K562 (cell line): ENCODE measurements at regions not wholly inside any gene's neighbourhood (a gene's known extent, or its start where the extent isn't known, plus 50 kb on each side); places are given as distances from the start of the nearest gene placed in this dataset.

ENCODE experiments used
- ATAC-seq: fragments of 200-7000 bp; cut with Tn5 transposase; 3 replicates; pipeline ENCODE4 v1.9.1; 2020; ENCODE audit warnings: moderate library complexity
- BruUV-seq: library from RNA; stranded (reverse); fragments of 400-500 nt; replicated peaks from 2 replicates; lab custom pipeline; 2021; lab: Mats Ljungman, UMichigan
- CTCF ChIA-PET: fragments of 300-600 bp; formaldehyde crosslinking; extraction: SDS; loops from one replicate; lab custom pipeline; 2021; ENCODE audit warnings: low intra/inter-chr PET ratio; lab: Yijun Ruan, JAX
- POLR2A ChIA-PET: fragments of 300-600, 350-650 bp; sonication (Branson Sonifier 250); formaldehyde crosslinking; extraction: SDS; loops from one replicate; lab custom pipeline; 2021; ENCODE audit warnings: antibody characterized with exemption, inconsistent platforms; lab: Yijun Ruan, JAX
- DNase-seq, 4 experiments: peaks; one replicate each; pipeline versions ENCODE4 v3.0.0 to v3.0.0-alpha.2; 2011 to 2018; ENCODE audit warnings: low spot score in 3 of 4, mixed read lengths in 3 of 4; ENCODE audit errors: extremely low read depth in 1 of 4
- FAIRE-seq: peaks from 2 replicates; lab custom pipeline; 2011; peaks lifted over from hg19 to GRCh38; lab: Jason Lieb, UNC
- H2AFZ ChIP-seq: 2 replicates; pipeline ENCODE4 v1.6.0; 2011; ENCODE audit warnings: low read depth, low read length, control low read depth, inconsistent platforms
- H3K27ac ChIP-seq: fragments of 200-600 bp; 3 replicates; pipeline ENCODE4 v1.8.0; 2011; ENCODE audit warnings: low read depth, mild to moderate bottlenecking, control low read depth, inconsistent platforms, low read length, moderate library complexity, mixed read lengths; ENCODE audit errors: extremely low read depth
- H3K27me3 ChIP-seq, 2 experiments: fragments of 300-600 bp in 1 of 2; 2 replicates in 1 of 2; 3 replicates in 1 of 2; pipeline versions ENCODE4 v1.6.0 to v1.8.0; 2011; ENCODE audit warnings: inconsistent platforms in 2 of 2, low read length in 2 of 2, mild to moderate bottlenecking in 1 of 2, mixed read lengths in 1 of 2, moderate library complexity in 1 of 2; ENCODE audit not compliant: control insufficient read depth in 2 of 2, insufficient read depth in 2 of 2
- H3K36me3 ChIP-seq: fragments of 300-600 bp; 3 replicates; pipeline ENCODE4 v1.8.0; 2011; ENCODE audit warnings: mild to moderate bottlenecking, low read length, inconsistent platforms; ENCODE audit not compliant: control insufficient read depth, insufficient read depth
- H3K4me1 ChIP-seq, 2 experiments: fragments of 200-600 bp in 1 of 2; replicated peaks in 1 of 2; 2 replicates in 1 of 2; 3 replicates in 1 of 2; pipeline versions ENCODE4 v1.5.1 to v1.8.0; 2011; ENCODE audit warnings: inconsistent platforms in 2 of 2, low read length in 2 of 2, mild to moderate bottlenecking in 1 of 2, mixed read lengths in 1 of 2, moderate library complexity in 1 of 2; ENCODE audit not compliant: control insufficient read depth in 2 of 2, insufficient read depth in 2 of 2
- H3K4me2 ChIP-seq: 2 replicates; pipeline ENCODE4 v1.6.1; 2011; ENCODE audit warnings: low read length, control low read depth, inconsistent platforms, mixed read lengths; ENCODE audit not compliant: insufficient read depth
- H3K4me3 ChIP-seq: fragments of 200-600 bp; sonication (generic), shearing (Covaris generic); 2 replicates; pipeline ENCODE4 v1.5.1; 2016; ENCODE audit warnings: control low read depth, inconsistent platforms
- H3K79me2 ChIP-seq: fragments of 200-600 bp; 3 replicates; pipeline ENCODE4 v1.8.0; 2011; ENCODE audit warnings: low read length, inconsistent platforms; ENCODE audit not compliant: control insufficient read depth, insufficient read depth
- H3K9ac ChIP-seq, 2 experiments: 2 replicates each; pipeline versions ENCODE4 v1.6.0 to v1.6.1; 2011; ENCODE audit warnings: low read depth in 2 of 2, low read length in 2 of 2, control low read depth in 1 of 2, inconsistent platforms in 1 of 2, mild to moderate bottlenecking in 1 of 2, mixed read lengths in 1 of 2; ENCODE audit not compliant: insufficient read depth in 1 of 2
- H3K9me1 ChIP-seq: one replicate; pipeline ENCODE4 v1.6.0; 2011; ENCODE audit warnings: inconsistent platforms, mild to moderate bottlenecking, low read length, moderate library complexity; ENCODE audit not compliant: control insufficient read depth, insufficient read depth
- H3K9me3 ChIP-seq: replicated peaks from 2 replicates; pipeline ENCODE4 v1.5.1; 2011; ENCODE audit warnings: low read depth, low read length, inconsistent platforms; ENCODE audit not compliant: control insufficient read depth, insufficient read depth
- H4K20me1 ChIP-seq: replicated peaks from 2 replicates; pipeline ENCODE4 v1.6.1; 2011; ENCODE audit warnings: low read length, inconsistent platforms, mixed read lengths; ENCODE audit not compliant: control insufficient read depth, insufficient read depth
- HEY1 ChIP-seq: fragments of 250-450 bp; sonication (Bioruptor Pico); IDR thresholded peaks from 2 replicates; pipeline ENCODE4 v1.5.0; 2020; ENCODE audit warnings: mild to moderate bottlenecking, moderate library complexity, borderline replicate concordance
- HMGN3 ChIP-seq: IDR thresholded peaks from 2 replicates; pipeline ENCODE4 v1.6.1; 2011; ENCODE audit warnings: borderline replicate concordance, low read depth, mild to moderate bottlenecking, mixed read lengths, low read length; ENCODE audit not compliant: insufficient read length; ENCODE audit errors: extremely low read depth
- HNRNPL ChIP-seq: fragments of 200-400 bp; formaldehyde crosslinking; IDR thresholded peaks from 2 replicates; pipeline ENCODE4 v1.6.1; 2017; ENCODE audit warnings: low read depth, mild to moderate bottlenecking, low read length
- L3MBTL2 ChIP-seq: fragments of 450-650 bp; IDR thresholded peaks from 2 replicates; pipeline ENCODE4 v1.6.1; 2016; ENCODE audit warnings: mild to moderate bottlenecking, moderate library complexity
- PTBP1 ChIP-seq: fragments of 200-400 bp; formaldehyde crosslinking; IDR thresholded peaks from 2 replicates; pipeline ENCODE4 v1.6.1; 2017; ENCODE audit warnings: low read depth, low read length
- TGIF2 ChIP-seq: sonication (generic); formaldehyde crosslinking; IDR thresholded peaks from 2 replicates; pipeline ENCODE4 v1.8.1; 2022; ENCODE audit warnings: mild to moderate bottlenecking, missing genetic modification reagents, moderate library complexity
- ZNF639 ChIP-seq, 2 experiments: fragments of 200-800 bp in 1 of 2; sonication (Bioruptor generic) in 1 of 2; sonication (generic) in 1 of 2; formaldehyde crosslinking in 1 of 2; IDR thresholded peaks in 1 of 2; conservative IDR thresholded peaks in 1 of 2; 2 replicates each; pipeline versions ENCODE4 v1.5.0 to v1.6.1; 2016 to 2020; ENCODE audit warnings: missing compliant biosample characterization in 1 of 2, missing genetic modification characterization in 1 of 2, missing genetic modification reagents in 1 of 2
- WGBS: fragments of 100-300 bp; shearing (Covaris generic); methylation state at CpG from one replicate; pipeline ENCODE4 v1.1.6; 2016; ENCODE audit warnings: low coverage, mixed read lengths; ENCODE audit not compliant: insufficient coverage; ENCODE audit errors: missing lambda C conversion rate; 5-methylcytosine and 5-hydroxymethylcytosine counted together
- in situ Hi-C: fragments of 300-500 bp; cut with MboI; formaldehyde crosslinking; loops from 4 replicates; pipeline ENCODE4 v1.15.0; 2018; ENCODE audit warnings: inconsistent platforms, mixed read lengths
- intact Hi-C: fragments of 100-400 bp; cut with micrococcal nuclease; formaldehyde crosslinking; loops from 2 replicates; pipeline ENCODE4 v1.14.2; 2022

GRCh38 chr21:26652854-26653253, 79.8 kb upstream of the CYYR1 start:
- in situ Hi-C loops: no loop called here
- no peak for DNase-seq
- no peak overlapping the region for H3K9ac ChIP-seq
- FAIRE-seq: no peak
- ATAC-seq: no peak
- no peaks in the 10 kb centered on the region for H3K4me1 ChIP-seq
- H3K4me3 ChIP-seq: no peak overlapping the region
- TF ChIP-seq TGIF2 (CRISPR knock-in tag) (no peak), PTBP1 (no peak), ZNF639 (CRISPR knock-in tag; conservative IDR thresholded peaks at IDR 0.05 in 1 of 2, IDR thresholded peaks at IDR 0.05 in 1 of 2) (no peak), HNRNPL (no peak), HEY1 (CRISPR knock-in tag) (no peak), L3MBTL2 (no peak), HMGN3 (no peak)
- TF ChIP-seq, all 486 proteins: peak for 0
- no peak overlapping the region for H3K4me2 ChIP-seq
- intact Hi-C loops: no loop called here
- WGBS: 0% methylated on average over 1 of the region's 1 CpG
- no peak overlapping the region for H3K27ac ChIP-seq
- H3K9me3 ChIP-seq: peaks cover 2% of the 10 kb centered on the region; the same call in 1 of the 2 replicates
- POLR2A ChIA-PET: no interaction called here
- no peaks in the 10 kb centered on the region for H3K79me2 ChIP-seq
- CTCF ChIA-PET: no interaction called here
- no peaks in the 10 kb centered on the region for H4K20me1 ChIP-seq
- no peaks in the 10 kb centered on the region for H3K36me3 ChIP-seq
- no peak overlapping the region for H2AFZ ChIP-seq
- BruUV-seq: no TSS peak
- H3K27me3 ChIP-seq: no peaks in the 10 kb centered on the region
- H3K9me1 ChIP-seq: no peaks in the 10 kb centered on the region
